Activated naive CD8-positive, alpha-beta T cell treated with anti-CD3 and anti-CD28 coated beads, Interleukin-2, amount 10 ng/mL, durations not matched to agents 7 days and 5 days (primary cell): ENCODE measurements at regions not wholly inside any gene's neighbourhood (a gene's known extent, or its start where the extent isn't known, plus 50 kb on each side); places are given as distances from the start of the nearest gene placed in this dataset.
"Not testable (repeated sequence)": the region's sequence is repeated elsewhere in the genome, so short reads cannot be mapped to it uniquely, and the experiment has no call there.

Source experiments
- ATAC-seq: fragments of 150-1000 bp; cut with Tn5 transposase; one replicate; pipeline ENCODE4 v1.10.0; 2021; ENCODE audit warnings: low read depth, moderate library complexity
- POLR2A ChIA-PET: fragments of 350-600 bp; sonication (Branson Sonifier 250); formaldehyde crosslinking; loops from one replicate; lab custom pipeline; 2021; ENCODE audit warnings: antibody characterized with exemption; lab: Charles Lee
- DNase-seq: peaks from one replicate; pipeline ENCODE4 v3.0.0; 2021
- H3K27ac Mint-ChIP-seq: one replicate; pipeline ENCODE4 v1.8.0; 2022; ENCODE audit warnings: mild to moderate bottlenecking, mixed read lengths
- H3K27me3 Mint-ChIP-seq: one replicate; pipeline ENCODE4 v1.8.0; 2022; ENCODE audit warnings: mild to moderate bottlenecking, moderate library complexity, mixed read lengths
- H3K36me3 Mint-ChIP-seq: one replicate; pipeline ENCODE4 v1.8.0; 2021; ENCODE audit warnings: mild to moderate bottlenecking, mixed read lengths
- H3K4me1 Mint-ChIP-seq: one replicate; pipeline ENCODE4 v1.8.0; 2021; ENCODE audit warnings: mixed read lengths
- H3K4me3 Mint-ChIP-seq: one replicate; pipeline ENCODE4 v1.8.0; 2022; ENCODE audit warnings: mild to moderate bottlenecking, moderate library complexity, mixed read lengths
- H3K9me3 Mint-ChIP-seq: one replicate; pipeline ENCODE4 v1.8.0; 2021; ENCODE audit warnings: mixed read lengths

- H3K4me1 Mint-ChIP-seq = no peaks in the 10 kb centered on the region
- POLR2A ChIA-PET = no interaction called here
- no peak overlapping the region for H3K27ac Mint-ChIP-seq
Measured at GRCh38 chr10:38209332-38209731, 115.2 kb downstream of the ZNF37A start.

GRCh38 chr10:38209748-38210147 is 115.6 kb downstream of the ZNF37A start:
- ATAC-seq, H3K4me1 Mint-ChIP-seq, H3K9me3 Mint-ChIP-seq, H3K36me3 Mint-ChIP-seq, POLR2A ChIA-PET, DNase-seq, H3K4me3 Mint-ChIP-seq, H3K27me3 Mint-ChIP-seq, H3K27ac Mint-ChIP-seq: not testable (repeated sequence)

More at GRCh38 chr10:38209332-38209731, 115.2 kb downstream of the ZNF37A start:
- Mint-ChIP-seq H3K9me3 (no peaks in the 10 kb centered on the region), H3K27me3 (no peaks in the 10 kb centered on the region), H3K4me3 (no peak overlapping the region), H3K36me3 (no peaks in the 10 kb centered on the region)
- DNase-seq (no peak), ATAC-seq (no peak)

GRCh38 chr10:38212460-38212859 is 118.3 kb downstream of the ZNF37A start:
- H3K4me1 Mint-ChIP-seq = no peaks in the 10 kb centered on the region
- H3K36me3 Mint-ChIP-seq = no peaks in the 10 kb centered on the region
- ATAC-seq (no peak), DNase-seq (no peak)
- no peaks in the 10 kb centered on the region for H3K9me3 Mint-ChIP-seq
- no peaks in the 10 kb centered on the region for H3K27me3 Mint-ChIP-seq
- no peak overlapping the region for H3K4me3 Mint-ChIP-seq
- POLR2A ChIA-PET = no interaction called here
- no peak overlapping the region for H3K27ac Mint-ChIP-seq

- H3K27ac Mint-ChIP-seq = no peak overlapping the region
- no peak overlapping the region for H3K4me3 Mint-ChIP-seq
- POLR2A ChIA-PET = no interaction called here
- ATAC-seq = no peak
- no peaks in the 10 kb centered on the region for H3K36me3 Mint-ChIP-seq
- DNase-seq = no peak
- H3K9me3 Mint-ChIP-seq = peaks cover 12% of the 10 kb centered on the region
- H3K27me3 Mint-ChIP-seq = no peaks in the 10 kb centered on the region
- H3K4me1 Mint-ChIP-seq = no peaks in the 10 kb centered on the region
Measured at GRCh38 chr10:38226385-38226784, 132.2 kb downstream of the ZNF37A start.

GRCh38 chr10:38228394-38228793 is 134.3 kb downstream of the ZNF37A start:
- no peak for ATAC-seq
- no peak overlapping the region for H3K4me3 Mint-ChIP-seq
- POLR2A ChIA-PET = no interaction called here
- H3K36me3 Mint-ChIP-seq = no peaks in the 10 kb centered on the region
- H3K9me3 Mint-ChIP-seq = peaks cover 8% of the 10 kb centered on the region
- H3K4me1 Mint-ChIP-seq = no peaks in the 10 kb centered on the region
- no peak overlapping the region for H3K27ac Mint-ChIP-seq
- DNase-seq = no peak
- no peaks in the 10 kb centered on the region for H3K27me3 Mint-ChIP-seq

GRCh38 chr10:38238479-38238878 is 144.3 kb downstream of the ZNF37A start:
- H3K4me1 Mint-ChIP-seq, ATAC-seq, H3K36me3 Mint-ChIP-seq, H3K27me3 Mint-ChIP-seq, POLR2A ChIA-PET, H3K9me3 Mint-ChIP-seq, H3K27ac Mint-ChIP-seq, DNase-seq, H3K4me3 Mint-ChIP-seq: not testable (repeated sequence)

- H3K27me3 Mint-ChIP-seq, H3K27ac Mint-ChIP-seq, DNase-seq, H3K9me3 Mint-ChIP-seq, H3K4me3 Mint-ChIP-seq, H3K4me1 Mint-ChIP-seq, POLR2A ChIA-PET, ATAC-seq, H3K36me3 Mint-ChIP-seq: not testable (repeated sequence)
Measured at GRCh38 chr10:38242061-38242649, 148.0 kb downstream of the ZNF37A start.

- H3K4me1 Mint-ChIP-seq, H3K36me3 Mint-ChIP-seq: not testable (repeated sequence)
- peaks cover 13% of the 10 kb centered on the region for H3K9me3 Mint-ChIP-seq
Measured at GRCh38 chr10:38248113-38248512, 154.0 kb downstream of the ZNF37A start.

GRCh38 chr10:38252551-38252950 is 158.4 kb downstream of the ZNF37A start:
- H3K9me3 Mint-ChIP-seq = peaks cover 12% of the 10 kb centered on the region
- H3K4me3 Mint-ChIP-seq, H3K27ac Mint-ChIP-seq, H3K27me3 Mint-ChIP-seq, POLR2A ChIA-PET, DNase-seq, ATAC-seq, H3K36me3 Mint-ChIP-seq, H3K4me1 Mint-ChIP-seq: not testable (repeated sequence)

More at GRCh38 chr10:38248113-38248512, 154.0 kb downstream of the ZNF37A start:
- H3K27me3 Mint-ChIP-seq, H3K27ac Mint-ChIP-seq, POLR2A ChIA-PET, ATAC-seq, H3K4me3 Mint-ChIP-seq, DNase-seq: not testable (repeated sequence)

- H3K27ac Mint-ChIP-seq, ATAC-seq, H3K27me3 Mint-ChIP-seq, H3K9me3 Mint-ChIP-seq, H3K4me3 Mint-ChIP-seq, H3K4me1 Mint-ChIP-seq, DNase-seq, POLR2A ChIA-PET, H3K36me3 Mint-ChIP-seq: not testable (repeated sequence)
Measured at GRCh38 chr10:38267555-38267954, 173.4 kb downstream of the ZNF37A start.

GRCh38 chr10:38271031-38271430 is 176.9 kb downstream of the ZNF37A start:
- DNase-seq, H3K27me3 Mint-ChIP-seq, POLR2A ChIA-PET, H3K4me3 Mint-ChIP-seq, H3K9me3 Mint-ChIP-seq, H3K36me3 Mint-ChIP-seq, H3K27ac Mint-ChIP-seq, ATAC-seq, H3K4me1 Mint-ChIP-seq: not testable (repeated sequence)

GRCh38 chr10:38274879-38275278 is 180.7 kb downstream of the ZNF37A start:
- H3K27ac Mint-ChIP-seq, POLR2A ChIA-PET, H3K4me1 Mint-ChIP-seq, DNase-seq, H3K27me3 Mint-ChIP-seq, H3K9me3 Mint-ChIP-seq, H3K4me3 Mint-ChIP-seq, H3K36me3 Mint-ChIP-seq, ATAC-seq: not testable (repeated sequence)

- H3K9me3 Mint-ChIP-seq, POLR2A ChIA-PET, H3K4me3 Mint-ChIP-seq, H3K36me3 Mint-ChIP-seq, H3K4me1 Mint-ChIP-seq, H3K27me3 Mint-ChIP-seq, DNase-seq, H3K27ac Mint-ChIP-seq, ATAC-seq: not testable (repeated sequence)
Measured at GRCh38 chr10:38292560-38292959, 198.4 kb downstream of the ZNF37A start.

- ATAC-seq, H3K4me1 Mint-ChIP-seq, DNase-seq, H3K27me3 Mint-ChIP-seq, H3K9me3 Mint-ChIP-seq, POLR2A ChIA-PET, H3K36me3 Mint-ChIP-seq, H3K27ac Mint-ChIP-seq, H3K4me3 Mint-ChIP-seq: not testable (repeated sequence)
Measured at GRCh38 chr10:38310111-38310510, 216.0 kb downstream of the ZNF37A start.
